GM12875 (cell line): ENCODE measurements at regions not wholly inside any gene's neighbourhood (a gene's known extent, or its start where the extent isn't known, plus 50 kb on each side); places are given as distances from the start of the nearest gene placed in this dataset.

ENCODE experiments used
- H3K4me3 ChIP-seq: one replicate; pipeline ENCODE4 v1.5.1; 2011; ENCODE audit warnings: low read depth, low read length, control low read depth
- CTCF ChIP-seq: IDR thresholded peaks from 2 replicates; pipeline ENCODE4 v1.5.1; 2011; ENCODE audit warnings: low read depth, mild to moderate bottlenecking, control low read depth, inconsistent platforms, low read length, moderate library complexity, borderline replicate concordance; ENCODE audit not compliant: insufficient read depth

- TF ChIP-seq CTCF: no peak
- no peak overlapping the region for H3K4me3 ChIP-seq
These were observed 106.0 kb upstream of the NOCT start for GRCh38 chr4:138909587-138909986.

GRCh38 chr4:138908134-138908533, 107.4 kb upstream of the NOCT start:
- no peak for TF ChIP-seq CTCF

GRCh38 chr4:138907174-138907573, 108.4 kb upstream of the NOCT start:
- no peak overlapping the region for H3K4me3 ChIP-seq
- no peak for TF ChIP-seq CTCF

More at GRCh38 chr4:138908134-138908533, 107.4 kb upstream of the NOCT start:
- H3K4me3 ChIP-seq: no peak overlapping the region

- TF ChIP-seq CTCF: no peak
- H3K4me3 ChIP-seq: no peak overlapping the region
These were observed 110.8 kb upstream of the NOCT start for GRCh38 chr4:138904793-138905192.

GRCh38 chr4:138903185-138903584, 112.4 kb upstream of the NOCT start:
- no peak for TF ChIP-seq CTCF
- no peak overlapping the region for H3K4me3 ChIP-seq

- no peak for TF ChIP-seq CTCF
- H3K4me3 ChIP-seq: no peak overlapping the region
These were observed 112.9 kb upstream of the NOCT start for GRCh38 chr4:138902705-138903104.

GRCh38 chr4:138901177-138901576, 114.4 kb upstream of the NOCT start:
- no peak for TF ChIP-seq CTCF
- H3K4me3 ChIP-seq: no peak overlapping the region
